ENCODE measurements at regions not wholly inside any gene's neighbourhood (a gene's known extent, or its start where the extent isn't known, plus 50 kb on each side); places are given as distances from the start of the nearest gene placed in this dataset.
"Not testable (repeated sequence)": the region's sequence is repeated elsewhere in the genome, so short reads cannot be mapped to it uniquely, and the experiment has no call there.

DNA sequence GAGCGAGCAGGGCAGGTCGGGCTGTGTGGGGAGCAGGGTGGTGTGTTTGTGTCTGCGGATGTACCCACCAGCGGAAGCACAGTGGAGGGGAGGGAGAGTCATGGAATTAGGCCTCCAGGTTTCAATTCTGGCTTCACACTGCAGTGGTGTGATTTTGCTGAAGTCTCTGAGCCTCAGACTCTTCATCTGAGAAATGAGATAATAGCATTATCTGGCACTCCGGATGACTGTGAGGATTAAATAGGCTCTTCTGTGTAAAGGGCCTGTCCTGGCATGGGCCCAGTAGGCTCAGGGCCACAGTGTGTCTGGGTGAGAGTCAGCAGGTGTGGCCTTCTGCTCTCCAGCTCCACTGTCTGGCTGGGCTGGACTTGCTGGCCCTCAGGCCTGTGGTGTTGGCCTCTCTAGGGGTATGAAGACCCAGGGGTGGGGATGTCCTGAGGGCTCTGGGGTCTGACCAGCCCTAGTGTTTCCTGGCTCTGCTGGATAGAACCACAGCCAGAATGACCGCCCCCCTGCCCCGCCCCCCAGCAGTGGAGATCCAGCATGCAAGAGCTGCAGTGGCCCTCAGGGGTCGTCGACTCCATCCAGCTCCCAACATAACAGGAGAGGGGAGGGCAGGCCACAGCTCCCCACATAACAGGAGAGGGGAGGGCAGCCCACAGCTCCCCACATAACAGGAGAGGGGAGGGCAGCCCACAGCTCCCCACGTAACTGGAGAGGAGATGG, 178.6 kb downstream of the RPS24 start:
- no peak for DNase-seq

DNA sequence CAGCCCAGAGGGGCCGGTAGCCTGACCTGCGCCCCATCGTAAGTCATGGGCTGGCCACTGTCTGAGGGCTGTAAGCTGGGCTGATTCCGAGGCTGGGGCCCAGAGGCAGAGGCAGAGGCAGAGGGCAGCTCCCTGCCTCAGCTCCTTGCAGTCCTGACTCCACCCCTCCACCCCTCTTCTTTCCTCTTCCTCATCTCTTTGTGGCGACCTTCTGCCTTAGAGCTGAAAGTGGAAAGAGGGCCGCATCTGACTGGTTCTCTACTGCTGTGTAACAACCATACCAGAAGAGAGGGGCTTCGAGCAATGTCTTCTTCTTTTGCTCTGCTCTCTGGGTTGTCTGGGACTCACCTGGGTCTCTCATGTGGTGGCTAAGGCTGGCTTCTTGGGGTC, 179.1 kb downstream of the RPS24 start:
- no peak for DNase-seq

DNA sequence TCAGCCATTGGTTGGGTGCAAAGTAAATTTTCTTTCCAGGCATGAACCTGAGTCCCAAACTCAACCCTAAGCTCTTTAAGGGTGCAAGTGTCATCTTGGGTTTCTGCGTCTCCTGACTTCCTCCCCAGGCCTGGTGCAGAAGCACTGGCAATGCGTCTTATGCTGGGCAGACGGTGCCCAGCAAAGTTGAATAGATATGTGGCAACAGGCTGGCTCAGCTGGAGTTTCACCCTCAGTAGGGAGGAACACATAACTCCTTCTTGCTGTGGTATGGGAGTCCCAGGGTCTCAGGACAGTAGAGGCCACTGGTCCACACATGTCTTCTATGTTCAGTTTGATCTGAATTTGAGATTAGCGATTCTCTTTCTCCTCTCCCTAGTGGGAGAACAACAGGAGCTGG, 181.3 kb downstream of the RPS24 start:
- no peak for DNase-seq

DNA sequence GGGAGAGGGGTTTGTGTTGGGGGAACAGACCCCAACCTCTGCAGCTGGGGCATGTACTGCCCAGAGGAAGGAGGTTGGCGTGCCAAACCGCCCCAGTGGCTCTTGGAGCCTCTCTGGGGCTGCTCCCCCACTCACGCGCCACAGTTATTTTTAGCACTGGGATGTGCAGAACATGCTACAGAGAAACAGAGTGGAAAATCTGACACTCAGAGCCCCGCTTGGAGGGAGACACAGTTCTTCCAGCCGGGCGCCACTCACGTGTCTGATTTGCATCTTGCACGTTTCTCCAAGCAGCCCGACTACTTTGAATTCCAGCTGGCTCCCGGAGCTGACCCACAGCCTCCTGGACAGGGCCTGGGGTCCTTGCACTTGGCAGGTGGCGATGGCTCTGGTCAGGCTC, 182.0 kb downstream of the RPS24 start:
- peak; percentile 19 for DNase-seq

DNA sequence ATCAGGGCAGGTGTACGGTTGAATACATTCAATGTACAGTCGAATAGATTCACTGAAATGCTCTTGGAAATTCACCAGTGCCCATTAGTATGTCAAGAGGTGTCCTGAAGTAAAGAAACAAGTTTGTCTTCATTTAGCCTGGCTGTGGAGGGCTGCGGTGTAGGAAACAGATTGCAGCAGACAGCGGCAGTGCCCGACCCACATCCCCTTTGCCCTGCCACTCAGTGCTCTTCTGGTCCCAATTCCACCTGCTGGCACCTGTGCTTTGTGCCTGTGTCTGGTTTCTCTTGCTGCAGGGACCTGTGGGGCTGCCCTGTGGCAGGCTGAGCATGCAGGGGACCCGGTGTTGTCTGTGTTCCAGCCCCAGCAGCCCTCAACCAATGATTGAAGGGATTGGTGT, 183.7 kb downstream of the RPS24 start:
- no peak for DNase-seq

GRCh38 chr10:78218798-78219490, 185.3 kb downstream of the RPS24 start:
- DNase-seq = no peak

GRCh38 chr10:78219568-78219967, 185.9 kb downstream of the RPS24 start:
- not testable (repeated sequence) for DNase-seq

DNA sequence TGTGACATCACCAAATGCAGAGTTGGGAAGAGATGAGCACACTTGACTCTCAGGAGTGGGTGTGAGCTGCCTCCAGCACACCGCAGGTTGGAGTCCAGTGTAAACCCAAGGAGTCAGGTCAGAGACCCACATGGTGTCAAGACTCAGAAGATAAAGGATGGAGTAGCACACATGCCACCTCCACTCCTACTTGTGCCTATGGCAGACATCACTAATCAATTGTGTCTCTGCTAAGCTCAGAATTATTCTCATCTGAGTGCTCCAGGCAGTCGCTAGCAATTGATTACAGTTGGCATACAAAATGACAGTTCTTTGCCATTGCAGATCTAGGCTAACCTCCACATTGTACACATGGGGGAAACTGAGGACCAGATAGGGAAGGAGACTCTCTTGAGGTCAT, 187.1 kb downstream of the RPS24 start:
- DNase-seq = no peak

GRCh38 chr10:78222096-78222790, 188.6 kb downstream of the RPS24 start:
- DNase-seq = no peak

DNA sequence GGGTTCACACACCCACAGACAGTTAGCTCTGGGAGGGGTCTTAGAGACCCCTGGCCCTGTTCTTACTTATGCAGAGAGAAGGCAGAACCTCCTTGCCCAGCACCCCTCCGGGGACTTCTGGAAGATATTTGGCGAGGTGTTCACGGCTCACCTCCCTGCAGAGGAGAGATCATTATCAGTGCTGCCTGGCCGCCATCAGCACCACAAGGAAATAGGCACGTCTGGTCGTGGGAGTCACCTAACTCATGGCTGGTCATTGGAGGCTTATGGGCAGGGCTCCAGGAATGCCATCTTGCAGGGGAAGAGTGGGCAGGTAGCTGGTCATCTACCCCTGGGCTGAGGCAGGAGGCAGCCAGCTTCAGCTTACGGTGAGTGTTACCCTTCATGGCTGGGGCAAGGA, 189.4 kb downstream of the RPS24 start:
- no peak for DNase-seq

- no peak for DNase-seq
Measured at GRCh38 chr10:78224602-78225001, 190.9 kb downstream of the RPS24 start.

DNA sequence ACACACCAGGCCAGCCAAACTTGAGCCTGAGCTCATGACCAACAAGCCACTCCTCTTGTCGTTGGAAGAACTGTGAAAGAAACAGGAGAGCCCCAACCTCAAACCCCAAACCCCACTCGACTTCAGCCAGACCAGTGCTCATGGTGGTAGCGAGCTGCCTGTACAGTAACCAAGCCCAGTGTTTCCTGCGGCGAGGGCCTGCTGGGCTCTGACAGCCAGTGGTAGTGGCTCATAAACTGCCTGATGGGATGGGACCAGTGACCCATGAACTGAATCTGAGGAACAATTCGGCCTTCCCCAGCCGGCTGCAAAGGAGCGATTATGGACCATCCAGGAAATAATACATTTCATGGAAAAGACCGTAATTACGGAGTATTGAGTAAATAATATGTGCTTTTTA, 191.9 kb downstream of the RPS24 start:
- no peak for DNase-seq

DNA sequence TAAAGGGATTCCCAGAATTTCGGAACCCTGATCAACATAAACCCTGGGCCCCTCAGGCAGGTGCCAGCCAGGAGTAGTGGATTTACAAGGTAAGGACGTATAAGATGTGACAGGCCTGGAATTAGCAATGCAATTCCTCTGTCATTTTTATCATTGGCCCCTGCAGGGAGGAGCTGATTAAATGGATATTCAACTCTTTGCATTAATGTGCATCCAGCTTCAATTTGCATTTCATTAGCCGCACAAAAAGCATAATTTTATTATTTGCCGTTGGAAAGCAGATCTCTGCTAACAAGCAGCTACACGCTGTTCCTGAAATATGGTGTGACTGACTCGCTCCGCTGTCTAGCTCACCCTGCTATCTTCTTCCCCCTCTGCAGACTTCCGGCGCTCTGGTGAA, 195.8 kb downstream of the RPS24 start:
- no peak for DNase-seq

DNA sequence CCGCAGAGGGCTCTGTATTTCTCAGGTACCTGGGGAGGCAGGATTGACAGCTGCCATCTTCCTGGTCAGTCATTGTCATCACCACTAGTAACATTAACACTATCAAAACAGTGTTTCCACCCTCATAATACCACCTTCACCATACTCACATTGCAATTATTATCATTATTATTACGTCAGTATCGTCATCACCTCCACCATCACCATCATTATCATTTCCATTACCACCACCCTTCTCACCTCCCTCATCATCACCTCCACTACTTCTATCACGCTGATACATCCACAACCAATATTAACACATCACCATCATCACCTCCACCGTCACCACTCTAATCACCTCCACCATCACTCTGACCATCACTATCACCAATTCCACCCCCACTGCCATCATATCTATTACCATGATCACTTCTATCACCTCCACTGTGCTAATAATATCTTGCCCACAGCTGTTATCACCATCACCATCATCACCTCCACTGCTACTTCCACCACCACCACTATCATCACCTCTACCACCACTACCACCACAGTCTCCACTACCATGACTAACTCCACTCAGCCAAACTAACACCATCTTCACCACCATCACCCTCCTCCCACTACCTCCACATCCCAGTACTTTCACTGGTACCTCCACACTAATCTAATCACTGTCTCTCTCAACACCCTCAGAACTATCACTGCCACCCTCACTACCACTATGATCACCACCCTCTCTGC, 196.4 kb downstream of the RPS24 start:
- DNase-seq = no peak

DNA sequence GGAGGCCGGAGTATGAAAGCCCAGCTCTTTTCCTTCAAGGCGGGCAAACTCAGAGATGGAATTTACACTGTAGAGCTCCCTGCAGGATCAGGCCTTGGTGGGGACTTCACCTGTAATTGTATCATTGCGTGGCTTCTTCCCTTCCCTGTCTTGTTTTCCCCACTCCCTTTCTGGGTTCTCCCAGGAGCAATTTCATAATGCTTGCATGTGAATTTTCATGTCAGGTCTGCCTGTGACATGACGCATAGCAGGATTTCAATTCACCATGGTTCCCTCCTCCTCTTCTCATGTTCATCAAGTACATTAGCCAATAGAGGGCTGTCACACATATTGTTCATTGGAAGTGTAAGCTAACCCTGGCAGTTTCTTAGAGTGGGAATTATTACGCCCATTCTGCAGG, 197.7 kb downstream of the RPS24 start:
- DNase-seq = no peak

GRCh38 chr10:78231939-78232338, 198.3 kb downstream of the RPS24 start:
- DNase-seq = no peak

GRCh38 chr10:78236416-78237015, 202.9 kb downstream of the RPS24 start:
- no peak for DNase-seq

DNA sequence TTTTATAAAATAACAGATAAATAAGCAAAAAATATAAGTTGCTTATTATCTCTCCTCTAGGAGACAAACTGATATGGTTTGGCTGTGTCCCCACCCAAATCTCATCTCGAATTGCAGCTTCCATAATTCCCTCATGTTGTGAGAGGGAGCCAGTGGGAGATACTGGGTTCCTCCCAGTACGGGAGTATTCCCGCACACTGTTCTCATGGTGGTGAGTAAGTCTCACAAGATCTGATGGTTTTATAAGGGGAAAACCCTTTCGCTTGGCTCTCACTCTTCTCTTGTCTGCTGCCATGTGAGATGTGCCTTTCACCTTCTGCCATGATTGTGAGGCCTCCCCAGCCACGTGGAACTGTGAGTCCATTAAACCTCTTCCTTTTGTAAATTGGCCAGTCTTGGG, 204.3 kb downstream of the RPS24 start:
- DNase-seq = not testable (repeated sequence)

- DNase-seq = no peak
Measured at GRCh38 chr10:78247266-78247665, 213.6 kb downstream of the RPS24 start.

DNA sequence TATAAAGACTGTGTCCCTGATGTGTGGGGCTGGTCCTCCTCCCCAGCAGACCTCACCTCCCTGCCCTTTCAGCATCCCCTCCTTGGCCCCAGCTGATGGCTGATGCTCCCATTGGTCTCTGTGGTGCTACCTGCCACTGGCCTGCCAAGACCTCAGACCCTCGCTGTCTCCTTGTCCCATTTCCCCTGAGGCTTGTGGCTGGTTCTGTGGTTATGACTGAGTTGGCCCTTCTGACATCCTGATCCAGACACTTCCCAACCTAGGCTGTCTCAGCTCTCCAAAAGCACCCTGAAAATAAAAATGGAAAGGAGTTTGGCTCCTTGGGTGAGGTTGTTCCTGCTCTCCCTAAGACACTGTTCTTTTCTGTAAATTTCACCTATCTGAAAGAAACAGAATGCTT, 214.2 kb downstream of the RPS24 start:
- no peak for DNase-seq

- no peak for DNase-seq
Measured at GRCh38 chr10:78248651-78249464, 215.2 kb downstream of the RPS24 start.

- DNase-seq = no peak
Measured at GRCh38 chr10:78249690-78250089, 216.0 kb downstream of the RPS24 start.

All from stimulated activated CD4-positive, alpha-beta T cell treated with anti-CD3 and anti-CD28 coated beads, Interleukin-1b, Interleukin-23, amount 100 ng/mL, for 48 hours (primary cell).